HepG2 (cell line): ENCODE measurements at regions not wholly inside any gene's neighbourhood (a gene's known extent, or its start where the extent isn't known, plus 50 kb on each side); places are given as distances from the start of the nearest gene placed in this dataset.

ENCODE experiments used
- ATAC-seq: fragments of 200-7000 bp; cut with Tn5 transposase; 3 replicates; pipeline ENCODE4 v1.9.1; 2020; ENCODE audit warnings: mild to moderate bottlenecking, moderate library complexity
- BruUV-seq: library from RNA; stranded (reverse); fragments of 400-500 nt; replicated peaks from 2 replicates; lab custom pipeline; 2021; lab: Mats Ljungman, UMichigan
- CTCF ChIA-PET: fragments of 300-600 bp; formaldehyde crosslinking; extraction: SDS; loops from one replicate; lab custom pipeline; 2021; ENCODE audit warnings: low total read pairs, inconsistent platforms, low intra/inter-chr PET ratio; lab: Yijun Ruan, JAX
- POLR2A ChIA-PET: fragments of 350-600 bp; sonication (Branson Sonifier 250); formaldehyde crosslinking; loops from one replicate; lab custom pipeline; 2020; ENCODE audit warnings: antibody characterized with exemption, inconsistent platforms; lab: Yijun Ruan, JAX
- DNase-seq: peaks from one replicate; pipeline ENCODE4 v3.0.0-alpha.2; 2015; ENCODE audit warnings: low spot score
- FAIRE-seq: peaks from 3 replicates; lab custom pipeline; 2011; peaks lifted over from hg19 to GRCh38; lab: Jason Lieb, UNC
- H2AFZ ChIP-seq: one replicate; pipeline ENCODE4 v1.6.1; 2011; ENCODE audit warnings: low read length, inconsistent platforms
- H3K27ac ChIP-seq: fragments of 300-600 bp; 3 replicates; pipeline ENCODE4 v1.8.0; 2011; ENCODE audit warnings: mixed run types, mild to moderate bottlenecking, mixed read lengths, low read length, inconsistent platforms; ENCODE audit not compliant: insufficient read depth; ENCODE audit errors: extremely low read length
- H3K27me3 ChIP-seq, 2 experiments: fragments of 200-600 bp in 1 of 2; 2 replicates in 1 of 2; 3 replicates in 1 of 2; pipeline versions ENCODE4 v1.6.0 to v1.8.0; 2011; ENCODE audit warnings: low read length in 2 of 2, mild to moderate bottlenecking in 2 of 2, moderate library complexity in 2 of 2, inconsistent platforms in 1 of 2; ENCODE audit not compliant: insufficient read depth in 2 of 2, control insufficient read depth in 1 of 2
- H3K36me3 ChIP-seq, 2 experiments: fragments of 200-600 bp in 1 of 2; replicated peaks in 1 of 2; 2 replicates in 1 of 2; 3 replicates in 1 of 2; pipeline versions ENCODE4 v1.5.1 to v1.8.0; 2011; ENCODE audit warnings: low read length in 2 of 2, inconsistent platforms in 1 of 2; ENCODE audit not compliant: insufficient read depth in 2 of 2, control insufficient read depth in 1 of 2
- H3K4me1 ChIP-seq: 2 replicates; pipeline ENCODE4 v1.5.1; 2012; ENCODE audit warnings: low read length, inconsistent platforms; ENCODE audit not compliant: insufficient read depth
- H3K4me2 ChIP-seq: 2 replicates; pipeline ENCODE4 v1.6.0; 2011; ENCODE audit warnings: low read depth, low read length, inconsistent platforms
- H3K4me3 ChIP-seq, 3 experiments: fragments of 200-600 bp in 1 of 3; sonication (generic), shearing (Covaris generic) in 1 of 3; replicated peaks in 1 of 3; 2 replicates each; pipeline ENCODE4 v1.5.1; 2011 to 2016; ENCODE audit warnings: low read length in 3 of 3, inconsistent platforms in 2 of 3, low read depth in 2 of 3, mild to moderate bottlenecking in 2 of 3, control low read depth in 1 of 3, mixed read lengths in 1 of 3; ENCODE audit not compliant: insufficient read depth in 1 of 3
- H3K79me2 ChIP-seq: one replicate; pipeline ENCODE4 v1.6.1; 2011; ENCODE audit warnings: low read length, inconsistent platforms; ENCODE audit not compliant: insufficient read depth
- H3K9ac ChIP-seq: 2 replicates; pipeline ENCODE4 v1.6.0; 2011; ENCODE audit warnings: mild to moderate bottlenecking, low read depth, low read length, inconsistent platforms; ENCODE audit not compliant: insufficient read depth
- H3K9me3 ChIP-seq: 2 replicates; pipeline ENCODE4 v1.5.1; 2012; ENCODE audit warnings: mild to moderate bottlenecking, low read length
- H4K20me1 ChIP-seq: 2 replicates; pipeline ENCODE4 v1.6.0; 2011; ENCODE audit warnings: inconsistent platforms, mild to moderate bottlenecking, low read length, moderate library complexity; ENCODE audit not compliant: insufficient read depth
- ATAD3A ChIP-seq: sonication (generic); formaldehyde crosslinking; IDR thresholded peaks from 2 replicates; pipeline ENCODE4 v1.4.0; 2020; ENCODE audit warnings: missing genetic modification reagents
- CREB1 ChIP-seq, 2 experiments: fragments of 450-650 bp in 1 of 2; IDR thresholded peaks; 2 replicates each; pipeline ENCODE4 v1.6.1; 2016 to 2017; ENCODE audit warnings: control low read depth in 1 of 2, mild to moderate bottlenecking in 1 of 2, missing compliant biosample characterization in 1 of 2, missing genetic modification characterization in 1 of 2
- HCFC1 ChIP-seq: fragments of 150-350 bp; IDR thresholded peaks from 2 replicates; pipeline ENCODE4 v1.6.1; 2014; ENCODE audit warnings: low read depth, low read length
- MEIS2 ChIP-seq: sonication (generic); formaldehyde crosslinking; IDR thresholded peaks from 2 replicates; pipeline ENCODE4 v1.9.0; 2021; ENCODE audit warnings: mild to moderate bottlenecking, missing genetic modification reagents
- PHB2 ChIP-seq: fragments of 450-650 bp; IDR thresholded peaks from 2 replicates; pipeline ENCODE4 v1.6.1; 2018; ENCODE audit not compliant: partially characterized antibody
- PHF21A ChIP-seq: sonication (generic); formaldehyde crosslinking; IDR thresholded peaks from 2 replicates; pipeline ENCODE4 v1.5.0; 2020; ENCODE audit warnings: mild to moderate bottlenecking, missing genetic modification reagents
- SKIL ChIP-seq: sonication (generic); formaldehyde crosslinking; IDR thresholded peaks from 2 replicates; pipeline ENCODE4 v1.8.0; 2022; ENCODE audit warnings: missing genetic modification reagents, mild to moderate bottlenecking, moderate library complexity, borderline replicate concordance
- TCF12 ChIP-seq, 2 experiments: fragments of 450-650 bp in 1 of 2; sonication (generic) in 1 of 2; formaldehyde crosslinking in 1 of 2; IDR thresholded peaks; 2 replicates each; pipeline versions ENCODE4 v1.6.1 to v1.8.0; 2017 to 2022; ENCODE audit warnings: antibody characterized with exemption in 1 of 2, mild to moderate bottlenecking in 1 of 2, missing genetic modification reagents in 1 of 2, moderate library complexity in 1 of 2
- ZMAT5 ChIP-seq: sonication (generic); formaldehyde crosslinking; IDR thresholded peaks from 2 replicates; pipeline ENCODE4 v1.5.0; 2020; ENCODE audit warnings: mild to moderate bottlenecking, low read depth, missing genetic modification reagents, borderline replicate concordance
- ZNF17 ChIP-seq: sonication (generic); formaldehyde crosslinking; IDR thresholded peaks from 2 replicates; pipeline ENCODE4 v1.5.0; 2020; ENCODE audit warnings: mild to moderate bottlenecking, missing genetic modification reagents
- ZNF337 ChIP-seq: sonication (generic); formaldehyde crosslinking; IDR thresholded peaks from 2 replicates; pipeline ENCODE4 v1.5.1; 2020; ENCODE audit warnings: missing genetic modification reagents, low read depth, mild to moderate bottlenecking, borderline replicate concordance
- ZNF33B ChIP-seq: sonication (generic); formaldehyde crosslinking; IDR thresholded peaks from 2 replicates; pipeline ENCODE4 v1.5.1; 2020; ENCODE audit warnings: mild to moderate bottlenecking, missing genetic modification reagents
- ZNF34 ChIP-seq: sonication (generic); formaldehyde crosslinking; IDR thresholded peaks from 2 replicates; pipeline ENCODE4 v1.4.0; 2020; ENCODE audit warnings: mild to moderate bottlenecking, missing genetic modification reagents, borderline replicate concordance
- ZNF678 ChIP-seq: sonication (generic); formaldehyde crosslinking; IDR thresholded peaks from 2 replicates; pipeline ENCODE4 v1.4.0; 2020; ENCODE audit warnings: mild to moderate bottlenecking, missing genetic modification reagents
- WGBS: methylation state at CpG from one replicate; pipeline ENCODE4 v1.1.6; 2017; ENCODE audit warnings: low lambda C conversion rate; 5-methylcytosine and 5-hydroxymethylcytosine counted together
- in situ Hi-C: cut with HindIII; loops from 2 replicates; pipeline ENCODE4 v1.10.0; 2017; ENCODE audit warnings: low pct_unique_long_range_greater_than_20kb; ENCODE audit not compliant: extremely low pct_ligation_motif_present
- intact Hi-C: fragments of 100-400 bp; cut with micrococcal nuclease; formaldehyde crosslinking; loops from one replicate; pipeline ENCODE4 v1.10.0; 2022; ENCODE audit not compliant: unreplicated experiment
- TF ChIP-seq, protein P1 (sequence below): sonication (generic); formaldehyde crosslinking; IDR thresholded peaks from 2 replicates; pipeline ENCODE4 v1.9.0; 2021; ENCODE audit warnings: missing genetic modification reagents, borderline replicate concordance

GRCh38 chr1:222310836-222311235 is 237.1 kb downstream of the HHIPL2 start:
- Histone ChIP-seq H3K4me3 (no peak overlapping the region), H2AFZ (no peak overlapping the region)
- in situ Hi-C loops: no loop called here

DNA sequence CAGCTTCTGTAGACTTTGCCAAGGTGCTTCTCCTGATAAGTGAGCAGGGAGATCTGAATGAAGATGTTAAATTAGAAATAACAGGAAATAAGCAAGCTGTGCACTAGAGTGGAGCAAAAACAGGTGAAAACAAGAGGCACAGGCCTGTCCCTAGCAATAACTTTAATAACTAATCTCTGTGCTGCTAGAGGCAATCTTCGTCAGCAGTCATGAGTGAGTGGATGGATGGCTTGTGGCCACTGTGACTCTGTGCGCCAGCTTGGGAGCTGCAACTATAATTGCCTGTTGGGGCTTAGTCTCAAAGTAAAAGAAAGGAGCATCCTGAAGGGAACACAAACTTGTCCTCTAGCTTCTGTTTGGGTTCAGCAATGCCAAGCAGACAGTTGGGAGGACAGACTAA is 240.3 kb downstream of the HHIPL2 start:
- CTCF ChIA-PET: no interaction called here
- Histone ChIP-seq H3K9ac (no peak overlapping the region), H3K27me3 (no peaks in the 10 kb centered on the region), H3K27ac (no peak overlapping the region), H3K4me3 (no peak overlapping the region), H3K79me2 (no peaks in the 10 kb centered on the region), H3K36me3 (no peaks in the 10 kb centered on the region), H4K20me1 (no peaks in the 10 kb centered on the region), H3K4me2 (no peak overlapping the region), H3K9me3 (no peaks in the 10 kb centered on the region), H3K4me1 (no peaks in the 10 kb centered on the region), H2AFZ (no peak overlapping the region)
- intact Hi-C loops (no loop called here), in situ Hi-C loops (no loop called here)
- 47% methylated on average over 2 of the region's 2 CpGs for WGBS
- FAIRE-seq (no peak), DNase-seq (no peak), ATAC-seq (no peak)
- BruUV-seq: no TSS peak
- POLR2A ChIA-PET: no interaction called here
- TF ChIP-seq PHF21A (CRISPR knock-in tag) (no peak), ATAD3A (CRISPR knock-in tag) (no peak), HCFC1 (no peak), ZNF34 (CRISPR knock-in tag) (no peak), ZNF17 (no peak), PHB2 (no peak), TCF12 (IDR thresholded peaks at IDR 0.05) (no peak), TCF12 (CRISPR knock-in tag; IDR thresholded peaks at IDR 0.05) (no peak), ZNF33B (CRISPR knock-in tag) (no peak), ZNF337 (no peak), ZNF678 (CRISPR knock-in tag) (no peak)
- TF ChIP-seq, protein P1, sequence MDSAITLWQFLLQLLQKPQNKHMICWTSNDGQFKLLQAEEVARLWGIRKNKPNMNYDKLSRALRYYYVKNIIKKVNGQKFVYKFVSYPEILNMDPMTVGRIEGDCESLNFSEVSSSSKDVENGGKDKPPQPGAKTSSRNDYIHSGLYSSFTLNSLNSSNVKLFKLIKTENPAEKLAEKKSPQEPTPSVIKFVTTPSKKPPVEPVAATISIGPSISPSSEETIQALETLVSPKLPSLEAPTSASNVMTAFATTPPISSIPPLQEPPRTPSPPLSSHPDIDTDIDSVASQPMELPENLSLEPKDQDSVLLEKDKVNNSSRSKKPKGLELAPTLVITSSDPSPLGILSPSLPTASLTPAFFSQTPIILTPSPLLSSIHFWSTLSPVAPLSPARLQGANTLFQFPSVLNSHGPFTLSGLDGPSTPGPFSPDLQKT: no peak

More at GRCh38 chr1:222310836-222311235, 237.1 kb downstream of the HHIPL2 start:
- H3K27ac ChIP-seq: no peak overlapping the region
- WGBS: no CpG with 5 or more reads among the region's 5 CpGs
- ChIA-PET CTCF (no interaction called here), POLR2A (no interaction called here)
- H3K4me2 ChIP-seq: no peak overlapping the region
- H3K36me3 ChIP-seq: no peaks in the 10 kb centered on the region
- H3K4me1 ChIP-seq: no peaks in the 10 kb centered on the region
- no peaks in the 10 kb centered on the region for H3K27me3 ChIP-seq
- no TSS peak for BruUV-seq
- FAIRE-seq (no peak), ATAC-seq (no peak), DNase-seq (no peak)
- intact Hi-C loops: no loop called here
- H3K9ac ChIP-seq: no peak overlapping the region
- H3K9me3 ChIP-seq: no peaks in the 10 kb centered on the region
- no peaks in the 10 kb centered on the region for H4K20me1 ChIP-seq
- no peaks in the 10 kb centered on the region for H3K79me2 ChIP-seq
- TF ChIP-seq SKIL (CRISPR knock-in tag) (no peak), ZMAT5 (CRISPR knock-in tag) (no peak), CREB1 (IDR thresholded peaks at IDR 0.05) (no peak), CREB1 (CRISPR knock-in tag; IDR thresholded peaks at IDR 0.05) (no peak), MEIS2 (CRISPR knock-in tag) (no peak)
- TF ChIP-seq, all 625 proteins: peak for 0
